Fibroblast of the aortic adventitia (primary cell): ENCODE measurements at regions not wholly inside any gene's neighbourhood (a gene's known extent, or its start where the extent isn't known, plus 50 kb on each side); places are given as distances from the start of the nearest gene placed in this dataset.

ENCODE experiments used
- DNase-seq: peaks from one replicate; pipeline ENCODE4 v3.0.0-alpha.2; 2010; ENCODE audit warnings: low read depth
- H3K4me3 ChIP-seq: 2 replicates; pipeline ENCODE4 v1.5.1; 2011; ENCODE audit warnings: low read depth, mild to moderate bottlenecking, control low read depth, low read length, moderate library complexity
- CTCF ChIP-seq: IDR thresholded peaks from 2 replicates; pipeline ENCODE4 v1.5.1; 2011; ENCODE audit warnings: mild to moderate bottlenecking, low read length, control low read depth, inconsistent platforms; ENCODE audit not compliant: insufficient read depth

GRCh38 chr13:103945836-103946235, 879.6 kb upstream of the SLC10A2 start:
- no peak overlapping the region for H3K4me3 ChIP-seq
- no peak for TF ChIP-seq CTCF
- peak; percentile 3 for DNase-seq

- no peak overlapping the region for H3K4me3 ChIP-seq
- DNase-seq, result peak; percentile 4
- no peak for TF ChIP-seq CTCF
These were observed 875.4 kb upstream of the SLC10A2 start for GRCh38 chr13:103941506-103942140.

- no peak for TF ChIP-seq CTCF
- no peak overlapping the region for H3K4me3 ChIP-seq
- DNase-seq, result no peak
These were observed 868.9 kb upstream of the SLC10A2 start for GRCh38 chr13:103935117-103935516.

GRCh38 chr13:103931885-103932284, 865.7 kb upstream of the SLC10A2 start:
- no peak for DNase-seq
- no peak overlapping the region for H3K4me3 ChIP-seq
- no peak for TF ChIP-seq CTCF

GRCh38 chr13:103931331-103931845, 865.2 kb upstream of the SLC10A2 start:
- H3K4me3 ChIP-seq, result no peak overlapping the region
- no peak for DNase-seq
- TF ChIP-seq CTCF, result no peak

GRCh38 chr13:103926118-103926517, 859.9 kb upstream of the SLC10A2 start:
- DNase-seq, result no peak
- TF ChIP-seq CTCF, result no peak
- no peak overlapping the region for H3K4me3 ChIP-seq

GRCh38 chr13:103908911-103909310, 842.7 kb upstream of the SLC10A2 start:
- no peak for TF ChIP-seq CTCF
- no peak overlapping the region for H3K4me3 ChIP-seq
- no peak for DNase-seq
